Upper lobe of right lung (tissue), 1 donor: ENCODE measurements at regions not wholly inside any gene's neighbourhood (a gene's known extent, or its start where the extent isn't known, plus 50 kb on each side); places are given as distances from the start of the nearest gene placed in this dataset.

ENCODE experiments used
- ATAC-seq: fragments of 200-7000 bp; cut with Tn5 transposase; one replicate; pipeline ENCODE4 v1.9.1; 2020; ENCODE audit warnings: mild to moderate bottlenecking, moderate library complexity
- DNase-seq: peaks from one replicate; pipeline ENCODE4 v3.0.0-alpha.2; 2020
- H3K27ac ChIP-seq: fragments of 200-600 bp; one replicate; pipeline ENCODE4 v1.8.0; 2022
- H3K27me3 ChIP-seq: fragments of 200-600 bp; one replicate; pipeline ENCODE4 v1.8.0; 2022; ENCODE audit warnings: mild to moderate bottlenecking
- H3K36me3 ChIP-seq: fragments of 200-600 bp; one replicate; pipeline ENCODE4 v1.8.0; 2022
- H3K4me1 ChIP-seq: fragments of 200-600 bp; one replicate; pipeline ENCODE4 v1.8.0; 2022
- H3K4me3 ChIP-seq: fragments of 200-600 bp; one replicate; pipeline ENCODE4 v1.8.0; 2022; ENCODE audit warnings: mild to moderate bottlenecking
- H3K9me3 ChIP-seq: fragments of 200-600 bp; one replicate; pipeline ENCODE4 v1.8.0; 2022
- CTCF ChIP-seq: fragments of 200-600 bp; IDR thresholded peaks from one replicate; pipeline ENCODE4 v1.8.0; 2022; ENCODE audit warnings: antibody characterized with exemption
- intact Hi-C: fragments of 100-400 bp; cut with DNase I; formaldehyde crosslinking; loops from one replicate; pipeline ENCODE4 v1.11.0; 2022
- donor health status: DM: no; HTN: yes; CAD: no; lungs with severe emphysema.

- H3K27ac ChIP-seq: no peak overlapping the region
- H3K27me3 ChIP-seq: no peaks in the 10 kb centered on the region
- DNase-seq (no peak), ATAC-seq (no peak)
- H3K4me1 ChIP-seq: peaks cover 57% of the 10 kb centered on the region
- H3K9me3 ChIP-seq: no peaks in the 10 kb centered on the region
- TF ChIP-seq CTCF: no peak
- intact Hi-C loops: no loop called here
- H3K4me3 ChIP-seq: no peak overlapping the region
- no peaks in the 10 kb centered on the region for H3K36me3 ChIP-seq
These were observed 54.6 kb downstream of the ZFP36L2 start for GRCh38 chr2:43171789-43172188.

- H3K4me1 ChIP-seq: peaks cover 53% of the 10 kb centered on the region
- intact Hi-C loops: no loop called here
These were observed 55.9 kb downstream of the ZFP36L2 start for GRCh38 chr2:43170405-43171105.

DNA sequence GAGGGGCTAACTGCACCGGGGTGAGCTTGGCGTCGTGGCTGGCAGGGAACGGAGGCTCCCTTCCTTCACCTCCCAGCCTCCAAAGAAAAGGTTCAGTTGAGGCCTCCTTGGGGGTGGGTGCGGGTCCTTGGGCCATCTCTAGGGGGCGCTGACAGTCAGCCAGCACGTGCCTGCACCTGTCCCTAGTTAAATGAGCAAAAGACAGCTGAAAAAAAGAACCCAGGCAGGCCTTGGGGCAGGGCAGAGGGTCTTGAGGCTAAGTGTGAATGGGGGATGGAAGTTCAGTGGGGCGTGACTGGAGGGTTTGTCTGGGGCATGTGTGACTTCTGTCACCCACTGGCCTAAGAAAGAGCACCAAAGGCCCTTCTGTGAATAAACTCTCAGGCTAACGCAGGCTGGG lies 56.4 kb downstream of the ZFP36L2 start:
- ATAC-seq (peak; percentile 55), DNase-seq (no peak)
- H3K27ac ChIP-seq: peak overlapping the region; percentile 74
- H3K36me3 ChIP-seq: no peaks in the 10 kb centered on the region
- intact Hi-C loops: loop anchor here (10.0 kb wide), 1 partner anchor 45 kb away; no protein-coding TSS in a partner anchor
- peak; percentile 56 for TF ChIP-seq CTCF
- peaks cover 48% of the 10 kb centered on the region for H3K4me1 ChIP-seq
- H3K4me3 ChIP-seq: no peak overlapping the region
- H3K9me3 ChIP-seq: no peaks in the 10 kb centered on the region
- no peaks in the 10 kb centered on the region for H3K27me3 ChIP-seq

More at GRCh38 chr2:43170405-43171105, 55.9 kb downstream of the ZFP36L2 start:
- Histone ChIP-seq H3K27me3 (no peaks in the 10 kb centered on the region), H3K9me3 (no peaks in the 10 kb centered on the region), H3K4me3 (no peak overlapping the region), H3K36me3 (no peaks in the 10 kb centered on the region), H3K27ac (peak overlapping the region; percentile 74)
- ATAC-seq (no peak), DNase-seq (no peak)
- TF ChIP-seq CTCF: no peak

DNA sequence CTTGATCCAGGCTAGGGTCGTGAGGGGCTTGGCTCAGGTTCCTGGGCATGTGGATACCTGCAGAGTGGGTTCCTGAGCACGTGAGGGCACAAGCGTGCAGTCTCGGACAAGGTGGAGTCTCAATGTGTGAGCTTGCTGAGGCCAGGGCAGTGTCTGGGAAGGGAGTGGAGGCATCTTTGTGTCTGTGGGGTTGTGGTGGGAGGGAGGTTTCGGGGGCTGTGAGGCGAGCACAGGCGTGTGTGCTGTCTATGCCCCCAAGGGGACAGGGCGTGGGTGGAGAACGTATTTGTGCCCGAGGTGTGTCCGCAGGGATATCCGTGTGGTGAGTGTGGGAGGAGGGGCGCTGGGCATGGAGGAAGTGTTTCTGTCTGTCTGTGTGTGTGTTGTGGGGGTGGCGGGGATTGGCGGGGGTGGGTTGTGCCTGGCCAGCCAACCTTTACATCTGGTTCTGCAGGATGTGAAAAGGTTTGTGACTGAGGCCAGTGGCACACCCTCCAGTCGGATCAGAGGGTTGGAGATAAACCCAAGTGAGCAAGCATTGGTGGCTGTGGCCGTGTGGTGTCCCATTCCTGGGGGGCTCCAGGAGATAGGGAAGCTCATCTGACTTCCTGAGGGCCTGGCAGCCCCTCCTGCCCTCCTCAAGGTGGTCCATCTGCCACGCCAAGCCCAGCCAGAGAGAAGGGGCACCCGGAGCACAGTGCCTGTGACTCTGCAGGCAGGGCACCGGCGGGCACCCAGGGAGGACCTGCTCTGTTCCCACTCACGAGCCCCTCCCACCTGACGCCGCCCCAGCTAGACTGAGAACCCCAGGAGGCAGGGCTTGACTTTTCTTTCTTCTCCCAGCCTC lies 57.1 kb downstream of the ZFP36L2 start:
- Histone ChIP-seq H3K4me3 (no peak overlapping the region), H3K27me3 (no peaks in the 10 kb centered on the region), H3K27ac (peak overlapping the region; percentile 74), H3K9me3 (no peaks in the 10 kb centered on the region), H3K36me3 (no peaks in the 10 kb centered on the region), H3K4me1 (peaks cover 46% of the 10 kb centered on the region)
- DNase-seq (peak; percentile 77), ATAC-seq (peak; percentile 63)
- TF ChIP-seq CTCF: no peak
- intact Hi-C loops: loop anchor here (10.0 kb wide), 1 partner anchor 45 kb away; no protein-coding TSS in a partner anchor

DNA sequence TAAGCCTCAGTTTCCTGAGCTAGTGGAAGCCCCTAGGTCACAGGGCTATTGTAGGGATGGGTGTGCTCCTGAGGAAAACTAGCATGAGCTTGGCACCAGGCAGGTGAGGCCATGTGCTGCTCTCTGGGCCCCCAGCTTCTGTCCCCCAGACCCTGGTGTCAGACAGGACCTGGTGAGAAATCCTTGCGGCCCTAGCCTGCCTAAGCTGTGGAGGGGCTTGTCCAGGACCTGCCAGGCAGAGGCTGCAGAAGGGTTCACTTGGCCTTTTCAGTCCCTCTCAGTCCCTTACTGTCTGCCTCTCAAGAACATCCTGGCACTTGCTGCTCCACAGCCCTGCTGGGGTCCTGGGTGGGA lies 58.4 kb downstream of the ZFP36L2 start:
- Histone ChIP-seq H3K4me3 (no peak overlapping the region), H3K9me3 (no peaks in the 10 kb centered on the region), H3K36me3 (no peaks in the 10 kb centered on the region), H3K4me1 (peaks cover 35% of the 10 kb centered on the region), H3K27ac (peak overlapping the region; percentile 60), H3K27me3 (no peaks in the 10 kb centered on the region)
- no peak for ATAC-seq
- intact Hi-C loops: loop anchor here (10.0 kb wide), 1 partner anchor 47 kb away; no protein-coding TSS in a partner anchor
- TF ChIP-seq CTCF: no peak
- no peak for DNase-seq
